ENCODE measurements at regions not wholly inside any gene's neighbourhood (a gene's known extent, or its start where the extent isn't known, plus 50 kb on each side); places are given as distances from the start of the nearest gene placed in this dataset.

DNA sequence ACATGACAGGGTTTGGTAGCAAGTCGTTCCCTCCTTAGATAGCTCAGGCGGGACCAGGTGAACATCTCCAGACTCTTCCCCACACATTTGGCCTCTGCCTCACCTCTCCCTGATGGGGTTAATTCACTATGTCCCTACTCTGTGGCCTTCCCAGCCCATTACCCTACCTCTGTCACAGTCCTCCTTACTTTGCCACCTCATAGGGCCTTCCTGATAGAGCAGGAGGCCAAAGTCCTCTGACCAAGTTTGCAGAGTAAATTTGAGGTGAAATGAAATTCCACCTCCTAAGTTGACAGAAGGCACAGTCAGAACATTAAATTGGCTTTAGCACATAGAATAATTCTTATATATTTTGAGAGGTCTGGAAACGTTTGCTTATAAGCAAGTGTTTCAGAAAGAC is 53.1 kb upstream of the ARMC2 start:
- TF ChIP-seq, protein P1, sequence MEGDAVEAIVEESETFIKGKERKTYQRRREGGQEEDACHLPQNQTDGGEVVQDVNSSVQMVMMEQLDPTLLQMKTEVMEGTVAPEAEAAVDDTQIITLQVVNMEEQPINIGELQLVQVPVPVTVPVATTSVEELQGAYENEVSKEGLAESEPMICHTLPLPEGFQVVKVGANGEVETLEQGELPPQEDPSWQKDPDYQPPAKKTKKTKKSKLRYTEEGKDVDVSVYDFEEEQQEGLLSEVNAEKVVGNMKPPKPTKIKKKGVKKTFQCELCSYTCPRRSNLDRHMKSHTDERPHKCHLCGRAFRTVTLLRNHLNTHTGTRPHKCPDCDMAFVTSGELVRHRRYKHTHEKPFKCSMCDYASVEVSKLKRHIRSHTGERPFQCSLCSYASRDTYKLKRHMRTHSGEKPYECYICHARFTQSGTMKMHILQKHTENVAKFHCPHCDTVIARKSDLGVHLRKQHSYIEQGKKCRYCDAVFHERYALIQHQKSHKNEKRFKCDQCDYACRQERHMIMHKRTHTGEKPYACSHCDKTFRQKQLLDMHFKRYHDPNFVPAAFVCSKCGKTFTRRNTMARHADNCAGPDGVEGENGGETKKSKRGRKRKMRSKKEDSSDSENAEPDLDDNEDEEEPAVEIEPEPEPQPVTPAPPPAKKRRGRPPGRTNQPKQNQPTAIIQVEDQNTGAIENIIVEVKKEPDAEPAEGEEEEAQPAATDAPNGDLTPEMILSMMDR (conservative IDR thresholded peaks at IDR 0.05), result no peak
- TF ChIP-seq ZFX (IDR thresholded peaks at IDR 0.05), result no peak
